ENCODE measurements at regions not wholly inside any gene's neighbourhood (a gene's known extent, or its start where the extent isn't known, plus 50 kb on each side); places are given as distances from the start of the nearest gene placed in this dataset.

GRCh38 chr10:44435196-44435595 is 50.3 kb upstream of the CXCL12 start:
- no peak for DNase-seq

GRCh38 chr10:44436240-44436639 is 51.3 kb upstream of the CXCL12 start:
- DNase-seq = no peak

- DNase-seq = no peak
These were observed 53.1 kb upstream of the CXCL12 start for GRCh38 chr10:44437840-44438511.

- no peak for DNase-seq
These were observed 54.5 kb upstream of the CXCL12 start for GRCh38 chr10:44439239-44439957.

GRCh38 chr10:44439958-44440244 is 55.0 kb upstream of the CXCL12 start:
- DNase-seq = no peak

- DNase-seq = no peak
These were observed 72.4 kb upstream of the CXCL12 start for GRCh38 chr10:44457259-44457658.

- peak; percentile 57 for DNase-seq
These were observed 73.9 kb upstream of the CXCL12 start for GRCh38 chr10:44458671-44459413.

- DNase-seq = no peak
These were observed 74.8 kb upstream of the CXCL12 start for GRCh38 chr10:44459671-44460070.

- no peak for DNase-seq
These were observed 75.5 kb upstream of the CXCL12 start for GRCh38 chr10:44460416-44460815.

GRCh38 chr10:44462338-44462914 is 77.5 kb upstream of the CXCL12 start:
- DNase-seq = no peak

GRCh38 chr10:44463511-44464121 is 78.7 kb upstream of the CXCL12 start:
- DNase-seq = peak; percentile 71

GRCh38 chr10:44464503-44464902 is 79.6 kb upstream of the CXCL12 start:
- DNase-seq = no peak

- no peak for DNase-seq
These were observed 80.7 kb upstream of the CXCL12 start for GRCh38 chr10:44465401-44466115.

GRCh38 chr10:44466236-44466635 is 81.3 kb upstream of the CXCL12 start:
- no peak for DNase-seq

GRCh38 chr10:44467090-44467489 is 82.2 kb upstream of the CXCL12 start:
- DNase-seq = no peak

GRCh38 chr10:44467900-44468299 is 83.0 kb upstream of the CXCL12 start:
- DNase-seq = no peak

- DNase-seq = no peak
These were observed 83.6 kb upstream of the CXCL12 start for GRCh38 chr10:44468525-44468924.

GRCh38 chr10:44468965-44469364 is 84.1 kb upstream of the CXCL12 start:
- DNase-seq = no peak

GRCh38 chr10:44470784-44471183 is 85.9 kb upstream of the CXCL12 start:
- no peak for DNase-seq

GRCh38 chr10:44471410-44471809 is 86.5 kb upstream of the CXCL12 start:
- DNase-seq = no peak

- DNase-seq = no peak
These were observed 88.2 kb upstream of the CXCL12 start for GRCh38 chr10:44473146-44473545.

GRCh38 chr10:44476409-44477045 is 91.6 kb upstream of the CXCL12 start:
- DNase-seq = no peak

Data from MV-4-11 (cell line).